CD4-positive, alpha-beta T cell (primary cell): ENCODE measurements at regions not wholly inside any gene's neighbourhood (a gene's known extent, or its start where the extent isn't known, plus 50 kb on each side); places are given as distances from the start of the nearest gene placed in this dataset.

ENCODE experiments used
- ATAC-seq: fragments of 200-7000 bp; cut with Tn5 transposase; one replicate; pipeline ENCODE4 v1.10.0; 2022; ENCODE audit warnings: mild to moderate bottlenecking; ENCODE audit not compliant: poor library complexity
- CTCF ChIA-PET: fragments of 350-600 bp; sonication (Branson Sonifier 250); formaldehyde crosslinking; loops from one replicate; lab custom pipeline; 2021; ENCODE audit warnings: antibody characterized with exemption, inconsistent platforms; lab: Charles Lee
- POLR2A ChIA-PET: fragments of 350-600 bp; sonication (Branson Sonifier 250); formaldehyde crosslinking; loops from one replicate; lab custom pipeline; 2021; ENCODE audit warnings: antibody characterized with exemption, inconsistent platforms; lab: Charles Lee
- DNase-seq, 14 experiments: peaks; one replicate each; pipeline ENCODE4 v3.0.0-alpha.2; 2013 to 2020; ENCODE audit warnings: mixed read lengths in 2 of 14
- H3K27ac ChIP-seq, 2 donors: one replicate each; pipeline versions ENCODE4 v1.5.1 to v1.7.0; 2013; ENCODE audit warnings: low read length in 2 of 2, low read depth in 1 of 2, mild to moderate bottlenecking in 1 of 2
- H3K27me3 ChIP-seq, 2 experiments: 1 replicate in 1 of 2; 2 replicates in 1 of 2; pipeline versions ENCODE4 v1.6.1 to v1.7.0; 2013; ENCODE audit warnings: low read length in 2 of 2, control low read depth in 1 of 2, mild to moderate bottlenecking in 1 of 2, moderate library complexity in 1 of 2; ENCODE audit not compliant: insufficient read depth in 2 of 2, control insufficient read depth in 1 of 2
- H3K36me3 ChIP-seq: one replicate; pipeline ENCODE4 v1.6.1; 2013; ENCODE audit warnings: low read length, control low read depth; ENCODE audit not compliant: insufficient read depth
- H3K4me1 ChIP-seq: one replicate; pipeline ENCODE4 v1.6.1; 2013; ENCODE audit warnings: low read length, control low read depth; ENCODE audit not compliant: insufficient read depth
- H3K4me3 ChIP-seq: one replicate; pipeline ENCODE4 v1.5.1; 2013; ENCODE audit warnings: mild to moderate bottlenecking, low read length, moderate library complexity
- H3K9me3 ChIP-seq, 2 experiments: 1 replicate in 1 of 2; 2 replicates in 1 of 2; pipeline versions ENCODE4 v1.6.1 to v1.7.0; 2013; ENCODE audit warnings: low read length in 2 of 2, mild to moderate bottlenecking in 2 of 2, control low read depth in 1 of 2, moderate library complexity in 1 of 2; ENCODE audit not compliant: control insufficient read depth in 1 of 2, insufficient read depth in 1 of 2
- H3K27ac Mint-ChIP-seq: one replicate; pipeline ENCODE4 v1.8.0; 2020; ENCODE audit warnings: mixed read lengths
- H3K27me3 Mint-ChIP-seq: one replicate; pipeline ENCODE4 v1.8.0; 2021; ENCODE audit warnings: mixed read lengths
- H3K36me3 Mint-ChIP-seq: one replicate; pipeline ENCODE4 v1.8.0; 2021; ENCODE audit warnings: low read depth, mixed read lengths
- H3K4me1 Mint-ChIP-seq: one replicate; pipeline ENCODE4 v1.8.0; 2021; ENCODE audit warnings: low read depth, mixed read lengths
- H3K4me3 Mint-ChIP-seq: one replicate; pipeline ENCODE4 v1.8.0; 2020; ENCODE audit warnings: mild to moderate bottlenecking, mixed read lengths
- H3K9me3 Mint-ChIP-seq: one replicate; pipeline ENCODE4 v1.8.0; 2020; ENCODE audit warnings: mixed read lengths
- CTCF ChIP-seq: fragments of 200-600 bp; IDR thresholded peaks from one replicate; pipeline ENCODE4 v1.8.0; 2022; ENCODE audit warnings: antibody characterized with exemption, mild to moderate bottlenecking
- intact Hi-C, 2 experiments: fragments of 100-400 bp; cut with DNase I in 1 of 2; cut with micrococcal nuclease in 1 of 2; formaldehyde crosslinking; loops; one replicate each; pipeline versions ENCODE4 v1.15.1 to v1.9.0; 2023 to 2025; cut with DNase I, micrococcal nuclease

GRCh38 chr5:4245076-4245475 lies 649.4 kb downstream of the IRX1 start:
- no peak for ATAC-seq
- Mint-ChIP-seq H3K27ac (no peak overlapping the region), H3K27me3 (no peaks in the 10 kb centered on the region), H3K36me3 (no peaks in the 10 kb centered on the region), H3K4me3 (no peak overlapping the region), H3K4me1 (no peaks in the 10 kb centered on the region), H3K9me3 (peaks cover 4% of the 10 kb centered on the region)
- Histone ChIP-seq H3K36me3 (no peaks in the 10 kb centered on the region), H3K9me3 (peaks cover 6 to 17% of the 10 kb centered on the region in 2 experiments), H3K4me1 (no peaks in the 10 kb centered on the region), H3K27ac (no peak overlapping the region), H3K4me3 (no peak overlapping the region), H3K27me3 (no peaks in the 10 kb centered on the region)
- no peak for DNase-seq
- no peak for TF ChIP-seq CTCF
- intact Hi-C loops: no loop called here
- CTCF ChIA-PET: no interaction called here
- POLR2A ChIA-PET: no interaction called here

GRCh38 chr5:4245511-4245910 lies 649.9 kb downstream of the IRX1 start:
- no peak for DNase-seq
- POLR2A ChIA-PET: no interaction called here
- intact Hi-C loops: no loop called here

GRCh38 chr5:4246447-4246846 lies 650.8 kb downstream of the IRX1 start:
- no peak for ATAC-seq
- H3K9me3 Mint-ChIP-seq: peaks cover 4% of the 10 kb centered on the region
- Histone ChIP-seq H3K27me3 (no peaks in the 10 kb centered on the region), H3K36me3 (no peaks in the 10 kb centered on the region), H3K4me3 (no peak overlapping the region), H3K4me1 (no peaks in the 10 kb centered on the region), H3K27ac (no peak overlapping the region), H3K9me3 (peaks cover 6 to 12% of the 10 kb centered on the region in 2 experiments)
- ChIA-PET CTCF (no interaction called here), POLR2A (no interaction called here)
- H3K27me3 Mint-ChIP-seq: no peaks in the 10 kb centered on the region
- H3K4me1 Mint-ChIP-seq: no peaks in the 10 kb centered on the region
- DNase-seq: no peak
- H3K36me3 Mint-ChIP-seq: no peaks in the 10 kb centered on the region
- no peak for TF ChIP-seq CTCF
- no peak overlapping the region for H3K4me3 Mint-ChIP-seq
- intact Hi-C loops: no loop called here
- no peak overlapping the region for H3K27ac Mint-ChIP-seq

More at GRCh38 chr5:4245511-4245910, 649.9 kb downstream of the IRX1 start:
- TF ChIP-seq CTCF: no peak
- no peaks in the 10 kb centered on the region for H3K36me3 Mint-ChIP-seq
- H3K27me3 ChIP-seq: no peaks in the 10 kb centered on the region
- CTCF ChIA-PET: no interaction called here
- no peak overlapping the region for H3K4me3 ChIP-seq
- H3K9me3 ChIP-seq: peaks cover 6 to 14% of the 10 kb centered on the region in 2 experiments
- ATAC-seq: no peak
- no peaks in the 10 kb centered on the region for H3K27me3 Mint-ChIP-seq
- H3K27ac Mint-ChIP-seq: no peak overlapping the region
- no peaks in the 10 kb centered on the region for H3K36me3 ChIP-seq
- H3K27ac ChIP-seq: no peak overlapping the region
- H3K4me1 ChIP-seq: no peaks in the 10 kb centered on the region
- H3K4me1 Mint-ChIP-seq: no peaks in the 10 kb centered on the region
- H3K4me3 Mint-ChIP-seq: no peak overlapping the region
- H3K9me3 Mint-ChIP-seq: peaks cover 4% of the 10 kb centered on the region
